ENCODE measurements at regions not wholly inside any gene's neighbourhood (a gene's known extent, or its start where the extent isn't known, plus 50 kb on each side); places are given as distances from the start of the nearest gene placed in this dataset.
"Not testable (repeated sequence)": the region's sequence is repeated elsewhere in the genome, so short reads cannot be mapped to it uniquely, and the experiment has no call there.

GRCh38 chr2:125371867-125372266 is 1284.1 kb upstream of the GYPC start:
- H3K9me3 Mint-ChIP-seq, result peaks cover 6% of the 10 kb centered on the region
- no peak overlapping the region for H3K27ac Mint-ChIP-seq
- no peak for ATAC-seq (ENCODE audit: low read depth)
- no peaks in the 10 kb centered on the region for H3K36me3 Mint-ChIP-seq
- H3K4me1 Mint-ChIP-seq, result no peaks in the 10 kb centered on the region
- no peak for DNase-seq
- POLR2A ChIA-PET, result no interaction called here
- H3K4me3 Mint-ChIP-seq, result no peak overlapping the region
- H3K27me3 Mint-ChIP-seq, result no peaks in the 10 kb centered on the region

GRCh38 chr2:125373293-125373692 is 1282.7 kb upstream of the GYPC start:
- Mint-ChIP-seq H3K4me3 (no peak overlapping the region), H3K36me3 (no peaks in the 10 kb centered on the region), H3K27me3 (no peaks in the 10 kb centered on the region), H3K27ac (no peak overlapping the region), H3K9me3 (peaks cover 6% of the 10 kb centered on the region), H3K4me1 (no peaks in the 10 kb centered on the region)
- ATAC-seq (ENCODE audit: low read depth) (no peak), DNase-seq (no peak)
- POLR2A ChIA-PET, result no interaction called here

- Mint-ChIP-seq H3K27me3 (no peaks in the 10 kb centered on the region), H3K27ac (no peak overlapping the region), H3K4me3 (no peak overlapping the region), H3K36me3 (no peaks in the 10 kb centered on the region), H3K4me1 (no peaks in the 10 kb centered on the region), H3K9me3 (peaks cover 4% of the 10 kb centered on the region)
- POLR2A ChIA-PET, result no interaction called here
- DNase-seq, result no peak
- ATAC-seq (ENCODE audit: low read depth), result no peak
Measured at GRCh38 chr2:125386074-125386473, 1269.9 kb upstream of the GYPC start.

GRCh38 chr2:125397535-125398251 is 1258.3 kb upstream of the GYPC start:
- DNase-seq, result no peak
- H3K4me1 Mint-ChIP-seq, result no peaks in the 10 kb centered on the region

GRCh38 chr2:125398738-125399524 is 1257.0 kb upstream of the GYPC start:
- POLR2A ChIA-PET, result no interaction called here
- Mint-ChIP-seq H3K9me3 (no peaks in the 10 kb centered on the region), H3K27ac (no peak overlapping the region), H3K4me1 (no peaks in the 10 kb centered on the region), H3K27me3 (no peaks in the 10 kb centered on the region), H3K36me3 (no peaks in the 10 kb centered on the region), H3K4me3 (no peak overlapping the region)
- DNase-seq (no peak), ATAC-seq (ENCODE audit: low read depth) (no peak)

More at GRCh38 chr2:125397535-125398251, 1258.3 kb upstream of the GYPC start:
- ATAC-seq (ENCODE audit: low read depth), result no peak
- H3K4me3 Mint-ChIP-seq, result no peak overlapping the region
- no peaks in the 10 kb centered on the region for H3K27me3 Mint-ChIP-seq
- H3K36me3 Mint-ChIP-seq, result no peaks in the 10 kb centered on the region
- peaks cover 2% of the 10 kb centered on the region for H3K9me3 Mint-ChIP-seq
- POLR2A ChIA-PET, result no interaction called here
- no peak overlapping the region for H3K27ac Mint-ChIP-seq

- no peaks in the 10 kb centered on the region for H3K9me3 Mint-ChIP-seq
- no peak overlapping the region for H3K27ac Mint-ChIP-seq
- ATAC-seq (ENCODE audit: low read depth) (no peak), DNase-seq (no peak)
- no peaks in the 10 kb centered on the region for H3K4me1 Mint-ChIP-seq
- no peaks in the 10 kb centered on the region for H3K36me3 Mint-ChIP-seq
- no peak overlapping the region for H3K4me3 Mint-ChIP-seq
- H3K27me3 Mint-ChIP-seq, result no peaks in the 10 kb centered on the region
- POLR2A ChIA-PET, result no interaction called here
Measured at GRCh38 chr2:125405816-125406215, 1250.1 kb upstream of the GYPC start.

- Mint-ChIP-seq H3K9me3 (peaks cover 2% of the 10 kb centered on the region), H3K27me3 (no peaks in the 10 kb centered on the region), H3K27ac (no peak overlapping the region), H3K4me3 (no peak overlapping the region), H3K36me3 (no peaks in the 10 kb centered on the region), H3K4me1 (no peaks in the 10 kb centered on the region)
- ATAC-seq (ENCODE audit: low read depth) (no peak), DNase-seq (no peak)
- POLR2A ChIA-PET, result no interaction called here
Measured at GRCh38 chr2:125408874-125409538, 1247.0 kb upstream of the GYPC start.

- peaks cover 3% of the 10 kb centered on the region for H3K9me3 Mint-ChIP-seq
Measured at GRCh38 chr2:125418483-125418882, 1237.5 kb upstream of the GYPC start.

GRCh38 chr2:125422198-125422770 is 1233.7 kb upstream of the GYPC start:
- ATAC-seq (ENCODE audit: low read depth), result not testable (repeated sequence)

More at GRCh38 chr2:125418483-125418882, 1237.5 kb upstream of the GYPC start:
- Mint-ChIP-seq H3K4me3 (no peak overlapping the region), H3K27me3 (no peaks in the 10 kb centered on the region), H3K36me3 (no peaks in the 10 kb centered on the region), H3K4me1 (no peaks in the 10 kb centered on the region), H3K27ac (no peak overlapping the region)
- POLR2A ChIA-PET, result no interaction called here
- no peak for ATAC-seq (ENCODE audit: low read depth)
- DNase-seq, result no peak

GRCh38 chr2:125424266-125424785 is 1231.6 kb upstream of the GYPC start:
- DNase-seq, result no peak
- Mint-ChIP-seq H3K4me1 (no peaks in the 10 kb centered on the region), H3K36me3 (no peaks in the 10 kb centered on the region), H3K9me3 (peaks cover 3% of the 10 kb centered on the region), H3K27me3 (no peaks in the 10 kb centered on the region), H3K27ac (no peak overlapping the region), H3K4me3 (no peak overlapping the region)
- no peak for ATAC-seq (ENCODE audit: low read depth)
- POLR2A ChIA-PET, result no interaction called here

More at GRCh38 chr2:125422198-125422770, 1233.7 kb upstream of the GYPC start:
- H3K36me3 Mint-ChIP-seq, H3K4me3 Mint-ChIP-seq, H3K9me3 Mint-ChIP-seq, H3K27ac Mint-ChIP-seq, H3K27me3 Mint-ChIP-seq, POLR2A ChIA-PET, H3K4me1 Mint-ChIP-seq, DNase-seq: not testable (repeated sequence)

- H3K4me1 Mint-ChIP-seq, result no peaks in the 10 kb centered on the region
- H3K9me3 Mint-ChIP-seq, result no peaks in the 10 kb centered on the region
- H3K36me3 Mint-ChIP-seq, result no peaks in the 10 kb centered on the region
- no peaks in the 10 kb centered on the region for H3K27me3 Mint-ChIP-seq
- H3K27ac Mint-ChIP-seq, result no peak overlapping the region
- POLR2A ChIA-PET, result no interaction called here
- no peak overlapping the region for H3K4me3 Mint-ChIP-seq
- no peak for DNase-seq
- ATAC-seq (ENCODE audit: low read depth), result no peak
Measured at GRCh38 chr2:125427721-125428315, 1228.1 kb upstream of the GYPC start.

GRCh38 chr2:125444106-125444505 is 1211.9 kb upstream of the GYPC start:
- Mint-ChIP-seq H3K4me3 (no peak overlapping the region), H3K27ac (no peak overlapping the region), H3K9me3 (no peaks in the 10 kb centered on the region), H3K36me3 (no peaks in the 10 kb centered on the region), H3K4me1 (no peaks in the 10 kb centered on the region), H3K27me3 (no peaks in the 10 kb centered on the region)
- ATAC-seq (ENCODE audit: low read depth), result no peak
- POLR2A ChIA-PET, result no interaction called here
- no peak for DNase-seq

GRCh38 chr2:125445495-125445894 is 1210.5 kb upstream of the GYPC start:
- DNase-seq (no peak), ATAC-seq (ENCODE audit: low read depth) (no peak)
- Mint-ChIP-seq H3K4me1 (no peaks in the 10 kb centered on the region), H3K27me3 (no peaks in the 10 kb centered on the region), H3K9me3 (no peaks in the 10 kb centered on the region), H3K36me3 (no peaks in the 10 kb centered on the region), H3K4me3 (no peak overlapping the region), H3K27ac (no peak overlapping the region)
- POLR2A ChIA-PET, result no interaction called here

Measured in activated naive CD8-positive, alpha-beta T cell treated with anti-CD3 and anti-CD28 coated beads, Interleukin-2, amount 10 ng/mL, durations not matched to agents 7 days and 5 days (primary cell).